Aorta (tissue), 5 donors: ENCODE measurements at regions not wholly inside any gene's neighbourhood (a gene's known extent, or its start where the extent isn't known, plus 50 kb on each side); places are given as distances from the start of the nearest gene placed in this dataset.
A peak's percentile ranks its signal among the peaks of the same experiment; 100 is the strongest.

Source experiments
- ATAC-seq: fragments of 200-7000 bp; cut with Tn5 transposase; one replicate; pipeline ENCODE4 v1.9.1; 2022; ENCODE audit warnings: moderate library complexity; ENCODE audit not compliant: low FRiP score
- DNase-seq, 2 donors: peaks; one replicate each; pipeline ENCODE4 v3.0.0-alpha.2; 2020
- H3K27ac ChIP-seq, 2 donors: one replicate each; pipeline ENCODE4 v1.5.1; 2013; ENCODE audit warnings: low read length in 2 of 2, mild to moderate bottlenecking in 2 of 2, moderate library complexity in 2 of 2, control low read depth in 1 of 2, inconsistent platforms in 1 of 2, low read depth in 1 of 2
- H3K27me3 ChIP-seq, 2 donors: one replicate each; pipeline ENCODE4 v1.6.1; 2013; ENCODE audit warnings: control low read depth in 1 of 2, low read length in 1 of 2, mild to moderate bottlenecking in 1 of 2, moderate library complexity in 1 of 2; ENCODE audit not compliant: insufficient read depth in 2 of 2, control insufficient read depth in 1 of 2
- H3K36me3 ChIP-seq, 2 donors: one replicate each; pipeline ENCODE4 v1.6.1; 2013; ENCODE audit warnings: control low read depth in 1 of 2, low read length in 1 of 2, mild to moderate bottlenecking in 1 of 2; ENCODE audit not compliant: insufficient read depth in 2 of 2, control insufficient read depth in 1 of 2
- H3K4me1 ChIP-seq, 2 donors: one replicate each; pipeline ENCODE4 v1.6.1; 2013; ENCODE audit warnings: low read length in 2 of 2, control low read depth in 1 of 2, mild to moderate bottlenecking in 1 of 2, moderate library complexity in 1 of 2; ENCODE audit not compliant: insufficient read depth in 2 of 2, control insufficient read depth in 1 of 2
- H3K4me3 ChIP-seq, 2 donors: one replicate each; pipeline ENCODE4 v1.5.1; 2013; ENCODE audit warnings: low read length in 2 of 2, control low read depth in 1 of 2, mild to moderate bottlenecking in 1 of 2
- H3K9me3 ChIP-seq: one replicate; pipeline ENCODE4 v1.6.1; 2013; ENCODE audit warnings: mild to moderate bottlenecking, low read length; ENCODE audit not compliant: control insufficient read depth
- WGBS, 2 donors: extraction: QIAGEN DNeasy Blood & Tissue Kit; methylation state at CpG; one replicate each; pipeline ENCODE4 v1.1.7; 2013; 5-methylcytosine and 5-hydroxymethylcytosine counted together
- intact Hi-C, 2 donors: fragments of 100-400 bp; cut with DNase I; formaldehyde crosslinking; loops; one replicate each; pipeline versions ENCODE4 v1.14.2 to v1.15.0; 2022
- donor health status: healthy with polysubstance abuse.
- donor health status: Bipolar disorder and iron deficiency.
- donor health status: DM: no; HTN: no; CAD: no.
- donor health status: DM: no; HTN: no; CAD: no.
- donor health status: DM: yes; HTN: yes; CAD: no.

DNA sequence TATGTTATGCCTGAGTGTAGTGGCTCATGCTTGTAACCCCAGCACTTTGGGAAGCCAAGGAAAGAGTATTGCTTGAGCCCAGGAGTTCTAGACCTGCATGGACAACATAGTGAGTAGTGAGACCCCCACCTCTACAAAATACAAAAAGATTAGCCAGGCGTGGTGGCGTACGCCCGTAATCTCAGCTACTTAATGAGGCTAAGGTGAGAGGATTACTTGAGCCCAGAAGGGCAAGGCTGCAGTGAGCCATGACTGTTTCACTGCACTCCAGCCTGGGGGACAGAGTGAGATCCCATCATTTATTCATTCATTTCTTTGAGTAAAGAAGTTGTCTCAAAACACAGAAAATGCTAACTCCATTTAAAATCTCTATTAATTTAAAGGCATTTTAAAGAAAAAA is 1061.6 kb downstream of the JRKL start:
- Histone ChIP-seq H3K27ac (no peak overlapping the region), H3K9me3 (no peaks in the 10 kb centered on the region), H3K4me1 (no peaks in the 10 kb centered on the region), H3K27me3 (no peaks in the 10 kb centered on the region), H3K4me3 (no peak overlapping the region), H3K36me3 (no peaks in the 10 kb centered on the region)
- ATAC-seq (no peak), DNase-seq (no peak)
- WGBS, 2 donors: 92 to 98% methylated on average over 4 of the region's 4 CpGs
- intact Hi-C loops: no loop called here

DNA sequence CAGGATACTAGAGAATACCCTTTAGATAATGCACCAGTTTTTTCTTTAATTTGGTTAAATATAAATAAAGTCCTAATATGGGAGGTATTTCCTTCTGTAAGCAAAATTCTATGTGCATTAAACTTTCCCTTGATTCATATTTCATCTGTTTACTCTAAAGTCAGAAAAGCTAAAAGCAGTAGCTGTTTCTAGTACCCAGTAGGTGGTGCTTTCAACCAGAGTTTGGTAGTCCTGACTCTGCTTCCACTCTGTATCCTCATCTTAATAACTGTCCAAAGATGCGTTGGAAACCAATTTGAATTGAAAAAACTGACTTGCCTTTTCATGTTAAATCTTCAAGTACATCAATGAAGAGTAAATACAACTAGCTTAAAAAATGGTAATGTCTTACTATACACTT is 1065.2 kb downstream of the JRKL start:
- intact Hi-C loops: no loop called here
- DNase-seq: no peak
- no peak for ATAC-seq
- WGBS, 2 donors: 35 to 39% methylated on average over 1 of the region's 1 CpG
- H3K27ac ChIP-seq: no peak overlapping the region
- H3K4me3 ChIP-seq: no peak overlapping the region
- no peaks in the 10 kb centered on the region for H3K4me1 ChIP-seq
- H3K27me3 ChIP-seq: no peaks in the 10 kb centered on the region
- H3K36me3 ChIP-seq: no peaks in the 10 kb centered on the region
- H3K9me3 ChIP-seq: no peaks in the 10 kb centered on the region

DNA sequence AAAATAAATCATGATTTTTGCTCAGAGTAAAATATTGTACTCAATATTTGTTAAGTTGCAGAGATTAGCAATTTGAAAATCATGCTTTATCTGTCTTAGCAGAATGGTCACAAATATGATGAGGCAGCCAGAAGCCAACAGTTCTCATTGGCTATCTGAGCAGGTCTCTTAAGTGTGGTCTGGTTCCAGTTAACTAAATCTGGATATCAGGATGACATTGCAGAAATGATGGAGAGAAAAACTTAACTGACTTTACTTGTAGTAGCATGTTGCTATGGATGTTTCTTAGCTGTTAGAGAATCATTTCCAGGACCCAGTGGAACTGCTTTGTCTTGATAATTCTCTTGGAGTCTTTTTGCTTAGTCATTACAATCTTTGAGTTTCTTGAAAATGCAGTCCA is 1070.3 kb downstream of the JRKL start:
- Histone ChIP-seq H3K36me3 (no peaks in the 10 kb centered on the region), H3K9me3 (peaks cover 2% of the 10 kb centered on the region), H3K4me3 (no peak overlapping the region), H3K27me3 (no peaks in the 10 kb centered on the region), H3K27ac (no peak overlapping the region), H3K4me1 (no peaks in the 10 kb centered on the region)
- DNase-seq: no peak
- intact Hi-C loops: no loop called here
- ATAC-seq: no peak

DNA sequence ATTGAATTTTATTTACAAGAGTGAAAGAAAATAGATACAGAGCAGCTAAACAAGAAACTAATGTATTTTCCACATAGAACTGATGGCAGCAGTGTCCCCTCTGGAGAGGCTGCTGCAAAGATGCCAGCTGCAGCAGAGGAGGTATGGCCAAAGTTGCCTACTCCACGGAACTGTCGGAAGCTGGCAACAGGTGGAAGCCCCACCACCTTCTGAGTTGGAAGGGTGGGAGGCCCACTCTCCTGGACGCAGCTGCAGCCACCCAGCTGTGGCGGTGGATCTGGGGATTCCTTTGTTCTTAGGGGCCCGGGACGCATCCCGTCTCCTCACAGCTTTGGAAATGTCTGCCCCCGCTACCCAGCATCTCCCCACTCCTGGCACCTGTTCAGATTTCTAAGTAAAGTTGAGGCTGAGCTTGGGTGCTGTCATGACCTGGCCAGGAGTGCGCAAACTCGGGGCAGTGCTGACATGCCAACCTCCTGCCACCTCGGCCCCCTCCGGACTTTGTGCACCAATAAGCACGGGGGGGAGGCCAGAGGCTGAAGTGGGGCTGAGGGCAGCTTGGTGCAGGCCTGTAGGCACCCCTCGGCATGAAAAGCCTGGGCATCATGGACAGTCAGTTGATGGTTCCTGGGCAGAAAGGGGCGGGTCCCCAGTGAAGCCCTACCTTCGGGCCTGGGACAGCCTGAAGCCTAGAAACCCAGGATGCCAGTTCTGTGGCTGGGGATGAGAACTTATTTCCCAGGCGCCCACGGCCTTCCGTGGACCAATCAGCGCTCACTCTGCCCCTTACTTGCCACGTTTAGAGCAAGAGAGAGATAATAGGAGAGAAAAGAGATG is 1071.4 kb downstream of the JRKL start:
- no peak overlapping the region for H3K27ac ChIP-seq
- DNase-seq (peak in 1 of 2 donors; percentile 57), ATAC-seq (no peak)
- 93% methylated on average over 21 of the region's 21 CpGs for WGBS, 2 donors
- H3K9me3 ChIP-seq: peaks cover 2% of the 10 kb centered on the region
- intact Hi-C loops: no loop called here
- no peak overlapping the region for H3K4me3 ChIP-seq
- no peaks in the 10 kb centered on the region for H3K27me3 ChIP-seq
- H3K4me1 ChIP-seq: no peaks in the 10 kb centered on the region
- H3K36me3 ChIP-seq: no peaks in the 10 kb centered on the region

DNA sequence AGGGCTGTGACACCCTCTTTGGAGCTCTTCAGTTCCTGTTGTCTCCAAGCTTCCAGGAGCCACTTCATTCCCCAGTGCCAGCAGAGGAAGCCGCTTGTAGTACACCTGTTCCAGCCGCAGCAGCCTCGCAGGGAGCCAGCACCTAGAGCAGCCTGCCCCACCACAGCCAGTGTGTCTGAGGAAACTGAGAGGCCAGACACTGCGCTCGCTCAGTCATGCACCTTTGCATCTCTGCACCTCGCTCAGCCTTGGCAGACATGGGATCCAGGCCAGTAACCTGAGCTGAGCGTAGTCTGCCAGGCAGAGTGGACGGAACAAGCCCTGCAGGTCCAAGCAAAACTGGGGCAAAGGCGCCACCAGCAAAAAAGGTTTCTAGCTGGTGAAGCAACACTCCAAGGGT is 1072.1 kb downstream of the JRKL start:
- intact Hi-C loops: no loop called here

DNA sequence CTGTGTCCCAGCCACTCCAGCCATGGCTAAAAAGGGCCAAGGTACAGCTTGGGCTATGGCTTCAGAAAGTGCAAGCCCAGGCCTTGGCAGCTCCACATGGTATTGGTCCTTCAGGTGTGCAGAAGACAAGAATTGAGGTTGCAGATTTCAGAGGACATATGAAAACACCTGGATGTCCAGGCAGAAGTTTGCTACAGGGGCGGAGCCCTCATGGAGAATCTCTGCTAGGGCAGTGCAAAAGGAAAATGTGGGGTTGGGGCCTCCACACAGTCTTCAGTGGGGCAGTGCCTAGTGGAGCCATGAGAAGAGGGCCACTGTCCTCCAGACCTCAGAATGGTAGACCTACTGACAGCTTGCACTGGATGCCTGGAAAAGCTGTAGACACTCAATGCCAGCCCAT is 1074.1 kb downstream of the JRKL start:
- Histone ChIP-seq H3K27ac (no peak overlapping the region), H3K27me3 (no peaks in the 10 kb centered on the region), H3K36me3 (no peaks in the 10 kb centered on the region), H3K9me3 (peaks cover 2% of the 10 kb centered on the region), H3K4me3 (no peak overlapping the region), H3K4me1 (no peaks in the 10 kb centered on the region)
- DNase-seq (no peak), ATAC-seq (no peak)
- intact Hi-C loops: no loop called here
- 43 to 51% methylated on average over 1 of the region's 1 CpG for WGBS, 2 donors

More for the DNA sequence above, 1072.1 kb downstream of the JRKL start:
- Histone ChIP-seq H3K27me3 (no peaks in the 10 kb centered on the region), H3K4me1 (no peaks in the 10 kb centered on the region), H3K36me3 (no peaks in the 10 kb centered on the region), H3K9me3 (peaks cover 2% of the 10 kb centered on the region), H3K4me3 (no peak overlapping the region), H3K27ac (no peak overlapping the region)
- DNase-seq (no peak), ATAC-seq (peak; percentile 33)
- 92 to 93% methylated on average over 9 of the region's 9 CpGs for WGBS, 2 donors

DNA sequence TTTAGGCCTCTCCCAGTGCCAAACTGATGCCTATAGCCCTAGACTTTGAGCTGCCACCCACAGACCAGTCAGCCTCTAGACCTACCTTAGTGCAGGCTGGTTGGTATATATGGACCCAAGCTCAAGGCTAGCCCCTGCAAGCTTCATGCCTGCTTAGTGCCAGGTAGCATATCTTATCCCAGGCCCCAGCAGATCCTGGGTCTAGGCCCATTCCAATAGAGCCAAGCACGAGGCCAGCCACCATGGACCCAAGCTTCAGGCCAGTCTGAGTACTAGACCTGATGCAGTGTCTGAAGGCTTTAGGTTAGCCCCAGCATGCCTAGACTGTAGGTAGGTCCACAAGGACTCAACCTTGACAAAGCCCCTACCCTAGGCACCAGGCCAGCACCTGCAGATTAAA is 1081.7 kb downstream of the JRKL start:
- DNase-seq (no peak), ATAC-seq (no peak)
- H3K36me3 ChIP-seq: no peaks in the 10 kb centered on the region
- WGBS, 2 donors: 89 to 95% methylated on average over 1 of the region's 1 CpG
- H3K27ac ChIP-seq: no peak overlapping the region
- H3K4me3 ChIP-seq: no peak overlapping the region
- intact Hi-C loops: no loop called here
- H3K4me1 ChIP-seq: no peaks in the 10 kb centered on the region
- peaks cover 3% of the 10 kb centered on the region for H3K9me3 ChIP-seq
- H3K27me3 ChIP-seq: no peaks in the 10 kb centered on the region

DNA sequence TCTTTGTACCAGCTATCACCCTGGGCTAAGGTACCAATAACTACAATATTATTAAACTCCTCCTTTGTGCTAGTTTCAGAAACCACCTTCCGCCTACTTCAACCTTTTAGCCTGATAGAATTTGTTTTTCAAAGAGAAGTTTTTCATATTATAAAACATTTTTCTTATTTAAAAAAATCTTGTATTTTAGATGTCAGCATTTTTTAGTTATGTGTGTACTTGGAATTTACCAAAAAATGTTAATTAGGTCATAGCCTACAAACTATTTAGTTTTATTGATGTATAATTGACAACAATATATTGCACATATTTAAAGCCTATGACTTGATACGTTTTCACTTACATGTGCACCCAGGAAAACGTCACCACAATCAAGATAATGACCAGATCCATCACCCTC is 1097.6 kb downstream of the JRKL start:
- no peak for DNase-seq
- no peaks in the 10 kb centered on the region for H3K4me1 ChIP-seq
- WGBS, 2 donors: 66% methylated on average over 3 of the region's 3 CpGs
- H3K36me3 ChIP-seq: no peaks in the 10 kb centered on the region
- H3K27ac ChIP-seq: no peak overlapping the region
- no peak for ATAC-seq
- no peaks in the 10 kb centered on the region for H3K9me3 ChIP-seq
- intact Hi-C loops: no loop called here
- H3K4me3 ChIP-seq: no peak overlapping the region
- H3K27me3 ChIP-seq: no peaks in the 10 kb centered on the region

DNA sequence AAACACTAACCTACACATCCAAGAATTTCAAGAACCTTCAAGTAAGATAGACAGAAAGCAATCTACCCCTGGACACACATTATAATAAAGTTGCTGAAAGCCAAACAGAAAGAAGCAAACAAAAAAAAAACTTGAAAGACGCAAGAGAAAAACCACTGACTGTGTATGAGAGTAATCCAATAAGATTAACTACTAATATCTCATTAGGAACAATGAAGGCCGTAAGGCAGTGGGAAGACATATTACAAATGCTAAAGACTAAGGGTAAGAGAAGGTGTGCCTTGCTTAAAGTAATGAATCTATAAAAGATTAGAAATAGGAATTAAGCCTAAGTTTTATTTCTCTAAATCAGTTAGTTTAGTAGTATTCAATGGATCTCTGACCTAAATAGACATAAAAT is 1109.1 kb downstream of the JRKL start:
- no peaks in the 10 kb centered on the region for H3K4me1 ChIP-seq
- DNase-seq (no peak), ATAC-seq (no peak)
- intact Hi-C loops: no loop called here
- no peaks in the 10 kb centered on the region for H3K27me3 ChIP-seq
- no peak overlapping the region for H3K4me3 ChIP-seq
- WGBS, 2 donors: 97% methylated on average over 2 of the region's 2 CpGs
- H3K27ac ChIP-seq: no peak overlapping the region
- H3K36me3 ChIP-seq: no peaks in the 10 kb centered on the region
- peaks cover 2% of the 10 kb centered on the region for H3K9me3 ChIP-seq
